ENCODE measurements at regions not wholly inside any gene's neighbourhood (a gene's known extent, or its start where the extent isn't known, plus 50 kb on each side); places are given as distances from the start of the nearest gene placed in this dataset.

- TF ChIP-seq SPI1 (IDR thresholded peaks at IDR 0.05; ENCODE audit: borderline replicate concordance, low read depth): no peak
- no peak for TF ChIP-seq CTCF (IDR thresholded peaks at IDR 0.05; ENCODE audit: insufficient read depth, low read length)
These were observed 735.2 kb upstream of the CDH9 start for GRCh38 chr5:27773636-27774035.

Data from HL-60 (cell line).